Gastroesophageal sphincter (tissue), 4 donors: ENCODE measurements at regions not wholly inside any gene's neighbourhood (a gene's known extent, or its start where the extent isn't known, plus 50 kb on each side); places are given as distances from the start of the nearest gene placed in this dataset.

Source experiments
- ATAC-seq: fragments of 150-250 bp; one replicate; pipeline ENCODE4 v1.9.1; 2016; ENCODE audit warnings: mild to moderate bottlenecking, moderate library complexity
- H3K27ac ChIP-seq, 4 donors: fragments of 200-600 bp; sonication (generic) in 3 of 4; 1 replicate in 3 of 4; 2 replicates in 1 of 4; pipeline ENCODE4 v1.5.1; 2016 to 2019
- H3K27me3 ChIP-seq: fragments of 200-600 bp; sonication (generic); one replicate; pipeline ENCODE4 v1.5.1; 2019
- H3K36me3 ChIP-seq, 2 donors: fragments of 200-600 bp; sonication (generic); one replicate each; pipeline ENCODE4 v1.5.1; 2019; ENCODE audit warnings: control low read depth in 1 of 2
- H3K4me1 ChIP-seq, 3 donors: fragments of 200-600 bp; sonication (generic); 1 replicate in 2 of 3; 2 replicates in 1 of 3; pipeline ENCODE4 v1.5.1; 2016 to 2019; ENCODE audit warnings: control low read depth in 2 of 3
- H3K4me3 ChIP-seq, 2 donors: fragments of 200-600 bp; sonication (generic); one replicate each; pipeline ENCODE4 v1.5.1; 2019; ENCODE audit warnings: mild to moderate bottlenecking in 1 of 2, moderate library complexity in 1 of 2
- H3K9me3 ChIP-seq, 3 donors: fragments of 200-600 bp; sonication (generic); one replicate each; pipeline ENCODE4 v1.5.1; 2017 to 2019; ENCODE audit warnings: control low read depth in 2 of 3
- EP300 ChIP-seq: sonication (generic); formaldehyde crosslinking; IDR thresholded peaks from one replicate; pipeline ENCODE4 v1.6.1; 2017; ENCODE audit warnings: antibody characterized with exemption, mild to moderate bottlenecking
- POLR2A ChIP-seq, 2 donors: fragments of 450-650 bp; IDR thresholded peaks; one replicate each; pipeline ENCODE4 v1.6.1; 2017; ENCODE audit warnings: antibody characterized with exemption in 2 of 2, mild to moderate bottlenecking in 2 of 2, moderate library complexity in 1 of 2
- POLR2AphosphoS5 ChIP-seq: sonication (generic); formaldehyde crosslinking; IDR thresholded peaks from one replicate; pipeline ENCODE4 v1.6.1; 2017; ENCODE audit warnings: antibody characterized with exemption
- WGBS, 2 donors: methylation state at CpG; one replicate each; pipeline ENCODE4 v1.1.5; 2018; ENCODE audit warnings: low coverage in 1 of 2; 5-methylcytosine and 5-hydroxymethylcytosine counted together
- TF ChIP-seq, protein P1 (sequence below), 4 experiments: fragments of 200-600 bp in 2 of 4; fragments of 450-650 bp in 2 of 4; sonication (generic) in 1 of 4; IDR thresholded peaks; one replicate each; pipeline ENCODE4 v1.5.1; 2017 to 2019; ENCODE audit warnings: antibody characterized with exemption in 4 of 4, mild to moderate bottlenecking in 2 of 4, moderate library complexity in 2 of 4

DNA sequence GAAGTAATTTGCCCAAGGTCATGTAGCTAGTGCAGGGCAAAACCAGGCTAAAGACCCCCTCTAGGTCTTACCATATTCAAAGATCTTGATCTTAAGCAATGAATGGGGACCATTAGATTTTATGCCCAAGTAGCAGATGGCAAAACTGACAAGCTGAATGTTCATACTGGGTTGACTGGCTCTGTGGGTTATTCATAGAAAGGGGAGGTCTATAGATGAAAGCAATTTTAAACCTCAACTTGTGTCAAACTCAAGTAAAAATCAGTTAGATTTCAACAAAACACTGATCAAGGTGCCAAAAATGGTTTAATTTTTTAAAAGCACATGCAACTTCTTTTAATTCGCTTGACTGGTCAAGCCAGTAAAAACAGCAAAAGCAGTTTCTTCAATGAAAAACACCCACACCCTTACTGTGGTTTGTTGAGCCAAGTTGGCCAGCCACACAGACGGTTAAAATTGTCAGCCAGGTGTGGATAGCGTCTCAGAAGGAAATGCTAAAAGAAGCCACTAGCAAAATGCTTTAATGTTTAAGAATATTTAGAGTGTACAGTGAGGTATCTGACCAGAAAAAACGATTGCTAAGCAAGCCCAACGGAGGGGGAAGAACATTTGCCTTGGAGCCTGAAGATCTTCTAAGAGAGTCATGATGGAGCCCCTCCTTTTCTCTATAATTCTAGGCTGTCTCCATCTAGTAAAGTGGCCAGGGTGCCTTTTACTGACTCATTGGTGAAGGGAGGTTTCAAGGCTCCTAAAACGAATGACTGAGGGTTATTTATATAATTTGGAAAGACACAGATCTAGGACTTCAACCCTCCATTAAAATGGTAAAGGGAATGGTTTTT lies 539.6 kb upstream of the CLINT1 start:
- 58 to 65% methylated on average over 4 to 5 of the region's 6 CpGs for WGBS, 2 donors
- H3K27me3 ChIP-seq = no peaks in the 10 kb centered on the region
- no peak for ATAC-seq

DNA sequence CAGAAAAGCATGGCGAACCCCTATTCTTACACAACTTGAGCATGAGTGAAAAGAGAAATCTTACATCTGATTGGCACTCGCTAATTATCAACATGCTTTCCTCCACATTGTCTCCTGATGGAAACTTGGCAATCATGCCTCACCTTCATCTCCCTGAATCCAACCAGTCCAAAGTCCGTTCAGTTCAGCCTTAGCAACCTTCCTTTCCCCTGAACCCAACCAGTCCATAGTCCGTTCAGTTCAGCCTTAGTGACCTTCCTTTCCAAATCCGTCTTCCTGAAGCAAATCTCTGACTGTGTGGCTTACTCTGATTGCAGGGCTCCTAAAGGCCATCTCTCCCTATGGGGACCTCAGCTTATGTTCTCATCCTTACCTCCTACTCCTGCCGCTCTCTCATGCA lies 538.3 kb upstream of the CLINT1 start:
- no peaks in the 10 kb centered on the region for H3K9me3 ChIP-seq
- no peaks in the 10 kb centered on the region for H3K4me1 ChIP-seq
- 94% methylated on average over 6 of the region's 6 CpGs for WGBS, 2 donors
- TF ChIP-seq, protein P1, sequence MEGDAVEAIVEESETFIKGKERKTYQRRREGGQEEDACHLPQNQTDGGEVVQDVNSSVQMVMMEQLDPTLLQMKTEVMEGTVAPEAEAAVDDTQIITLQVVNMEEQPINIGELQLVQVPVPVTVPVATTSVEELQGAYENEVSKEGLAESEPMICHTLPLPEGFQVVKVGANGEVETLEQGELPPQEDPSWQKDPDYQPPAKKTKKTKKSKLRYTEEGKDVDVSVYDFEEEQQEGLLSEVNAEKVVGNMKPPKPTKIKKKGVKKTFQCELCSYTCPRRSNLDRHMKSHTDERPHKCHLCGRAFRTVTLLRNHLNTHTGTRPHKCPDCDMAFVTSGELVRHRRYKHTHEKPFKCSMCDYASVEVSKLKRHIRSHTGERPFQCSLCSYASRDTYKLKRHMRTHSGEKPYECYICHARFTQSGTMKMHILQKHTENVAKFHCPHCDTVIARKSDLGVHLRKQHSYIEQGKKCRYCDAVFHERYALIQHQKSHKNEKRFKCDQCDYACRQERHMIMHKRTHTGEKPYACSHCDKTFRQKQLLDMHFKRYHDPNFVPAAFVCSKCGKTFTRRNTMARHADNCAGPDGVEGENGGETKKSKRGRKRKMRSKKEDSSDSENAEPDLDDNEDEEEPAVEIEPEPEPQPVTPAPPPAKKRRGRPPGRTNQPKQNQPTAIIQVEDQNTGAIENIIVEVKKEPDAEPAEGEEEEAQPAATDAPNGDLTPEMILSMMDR (IDR thresholded peaks at IDR 0.05) = no peak
- TF ChIP-seq POLR2A (IDR thresholded peaks at IDR 0.05) = no peak
- TF ChIP-seq EP300 = no peak
- no peak for TF ChIP-seq POLR2AphosphoS5
- H3K36me3 ChIP-seq = no peaks in the 10 kb centered on the region
- H3K27me3 ChIP-seq = no peaks in the 10 kb centered on the region
- no peak for ATAC-seq
- no peak overlapping the region for H3K27ac ChIP-seq
- no peak overlapping the region for H3K4me3 ChIP-seq

More for the DNA sequence above, 539.6 kb upstream of the CLINT1 start:
- H3K4me1 ChIP-seq = no peaks in the 10 kb centered on the region
- TF ChIP-seq POLR2AphosphoS5 = no peak
- no peak for TF ChIP-seq POLR2A (IDR thresholded peaks at IDR 0.05)
- H3K36me3 ChIP-seq = no peaks in the 10 kb centered on the region
- no peak overlapping the region for H3K27ac ChIP-seq
- peaks cover 0 to 7% (median 0%) of the 10 kb centered on the region in 3 donors for H3K9me3 ChIP-seq
- H3K4me3 ChIP-seq = no peak overlapping the region

- Histone ChIP-seq H3K36me3 (no peaks in the 10 kb centered on the region), H3K4me3 (no peak overlapping the region), H3K9me3 (no peaks in the 10 kb centered on the region), H3K27me3 (no peaks in the 10 kb centered on the region), H3K27ac (no peak overlapping the region), H3K4me1 (no peaks in the 10 kb centered on the region)
- TF ChIP-seq, protein P1 (IDR thresholded peaks at IDR 0.05) = no peak
- TF ChIP-seq POLR2A (IDR thresholded peaks at IDR 0.05) (no peak), EP300 (no peak), POLR2AphosphoS5 (no peak)
- ATAC-seq = no peak
Measured at GRCh38 chr5:158394102-158394501, 535.2 kb upstream of the CLINT1 start.

- ATAC-seq = no peak
- whole genome bisulfite sequencing, 2 donors = 43 to 91% methylated on average over 1 to 3 of the region's 3 CpGs
- Histone ChIP-seq H3K27ac (no peak overlapping the region), H3K9me3 (no peaks in the 10 kb centered on the region), H3K4me1 (no peaks in the 10 kb centered on the region), H3K27me3 (no peaks in the 10 kb centered on the region), H3K4me3 (no peak overlapping the region), H3K36me3 (no peaks in the 10 kb centered on the region)
- TF ChIP-seq POLR2A (IDR thresholded peaks at IDR 0.05) (no peak), POLR2AphosphoS5 (no peak), EP300 (no peak)
- TF ChIP-seq, protein P1 (IDR thresholded peaks at IDR 0.05) = no peak
Measured at GRCh38 chr5:158393457-158393856, 534.5 kb upstream of the CLINT1 start.

- TF ChIP-seq POLR2A (IDR thresholded peaks at IDR 0.05) (no peak), EP300 (no peak), POLR2AphosphoS5 (no peak)
- TF ChIP-seq, protein P1 (IDR thresholded peaks at IDR 0.05) = no peak
- Histone ChIP-seq H3K27me3 (no peaks in the 10 kb centered on the region), H3K4me3 (no peak overlapping the region), H3K4me1 (no peaks in the 10 kb centered on the region), H3K9me3 (no peaks in the 10 kb centered on the region), H3K27ac (no peak overlapping the region), H3K36me3 (no peaks in the 10 kb centered on the region)
- no peak for ATAC-seq
- WGBS, 2 donors = 47 to 89% methylated on average over 2 of the region's 2 CpGs
Measured at GRCh38 chr5:158392753-158393152, 533.8 kb upstream of the CLINT1 start.
